WERI-Rb-1 (cell line): ENCODE measurements at regions not wholly inside any gene's neighbourhood (a gene's known extent, or its start where the extent isn't known, plus 50 kb on each side); places are given as distances from the start of the nearest gene placed in this dataset.

Experiments used
- DNase-seq: peaks from one replicate; pipeline ENCODE4 v3.0.0-alpha.2; 2020
- H3K27ac ChIP-seq: fragments of 250-450 bp; sonication (Bioruptor Pico); 2 replicates; pipeline ENCODE4 v1.5.1; 2020; ENCODE audit warnings: mild to moderate bottlenecking, moderate library complexity
- H3K27me3 ChIP-seq: fragments of 250-450 bp; sonication (Bioruptor Pico); 2 replicates; pipeline ENCODE4 v1.5.1; 2021; ENCODE audit warnings: mild to moderate bottlenecking, low read depth, moderate library complexity; ENCODE audit not compliant: insufficient read depth, severe bottlenecking
- H3K36me3 ChIP-seq: fragments of 250-450 bp; sonication (Bioruptor Pico); 2 replicates; pipeline ENCODE4 v1.5.1; 2020; ENCODE audit warnings: mild to moderate bottlenecking, moderate library complexity
- H3K4me3 ChIP-seq: 2 replicates; pipeline ENCODE4 v1.5.1; 2011; ENCODE audit warnings: low read depth, mild to moderate bottlenecking, control low read depth, low read length
- H3K9me3 ChIP-seq: fragments of 250-450 bp; sonication (Bioruptor Pico); 2 replicates; pipeline ENCODE4 v1.5.1; 2021; ENCODE audit warnings: mild to moderate bottlenecking, moderate library complexity; ENCODE audit not compliant: severe bottlenecking
- TF ChIP-seq, protein P1 (sequence below): IDR thresholded peaks from 2 replicates; pipeline ENCODE4 v1.5.1; 2011; ENCODE audit warnings: low read depth, mild to moderate bottlenecking, control low read depth, inconsistent platforms, low read length

DNA sequence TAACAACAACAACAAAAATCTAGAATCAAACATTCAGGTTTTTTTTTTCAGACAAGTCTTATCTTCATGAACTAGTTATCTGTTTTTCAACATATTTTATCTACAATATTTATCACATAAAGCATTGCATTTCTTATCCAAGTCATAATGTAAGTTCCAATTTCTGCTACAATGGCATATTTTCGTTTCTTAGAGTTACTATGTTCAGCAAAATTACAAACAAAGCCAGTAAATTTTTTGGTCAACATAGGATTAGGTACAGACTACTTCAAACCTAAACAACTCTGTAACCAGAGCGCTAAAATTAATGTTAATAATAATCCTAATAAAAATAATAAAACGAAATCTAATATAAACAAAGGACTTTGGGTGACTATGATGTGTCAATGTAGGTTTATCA is 165.4 kb upstream of the TACR3 start:
- TF ChIP-seq, protein P1, sequence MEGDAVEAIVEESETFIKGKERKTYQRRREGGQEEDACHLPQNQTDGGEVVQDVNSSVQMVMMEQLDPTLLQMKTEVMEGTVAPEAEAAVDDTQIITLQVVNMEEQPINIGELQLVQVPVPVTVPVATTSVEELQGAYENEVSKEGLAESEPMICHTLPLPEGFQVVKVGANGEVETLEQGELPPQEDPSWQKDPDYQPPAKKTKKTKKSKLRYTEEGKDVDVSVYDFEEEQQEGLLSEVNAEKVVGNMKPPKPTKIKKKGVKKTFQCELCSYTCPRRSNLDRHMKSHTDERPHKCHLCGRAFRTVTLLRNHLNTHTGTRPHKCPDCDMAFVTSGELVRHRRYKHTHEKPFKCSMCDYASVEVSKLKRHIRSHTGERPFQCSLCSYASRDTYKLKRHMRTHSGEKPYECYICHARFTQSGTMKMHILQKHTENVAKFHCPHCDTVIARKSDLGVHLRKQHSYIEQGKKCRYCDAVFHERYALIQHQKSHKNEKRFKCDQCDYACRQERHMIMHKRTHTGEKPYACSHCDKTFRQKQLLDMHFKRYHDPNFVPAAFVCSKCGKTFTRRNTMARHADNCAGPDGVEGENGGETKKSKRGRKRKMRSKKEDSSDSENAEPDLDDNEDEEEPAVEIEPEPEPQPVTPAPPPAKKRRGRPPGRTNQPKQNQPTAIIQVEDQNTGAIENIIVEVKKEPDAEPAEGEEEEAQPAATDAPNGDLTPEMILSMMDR: no peak

DNA sequence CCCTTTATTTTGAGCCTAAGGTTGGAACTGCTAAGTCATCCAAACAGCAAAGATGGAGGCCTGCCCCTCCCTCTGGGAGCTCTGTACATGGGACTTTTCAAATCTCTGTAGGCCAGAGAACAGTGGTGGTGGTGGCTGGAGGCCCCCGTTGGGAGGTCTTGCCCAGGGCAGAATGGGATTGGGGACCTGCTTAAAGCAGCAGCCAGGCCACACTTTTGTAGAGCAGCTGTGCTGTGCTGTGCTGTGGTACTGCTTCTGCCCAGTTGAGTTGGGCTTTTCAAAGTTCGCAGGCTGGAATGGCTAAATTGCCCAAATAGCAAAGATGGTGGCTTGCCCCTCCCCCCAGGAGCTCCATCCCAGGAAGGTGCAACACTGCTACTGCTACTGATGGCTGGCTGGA is 147.5 kb upstream of the TACR3 start:
- no peaks in the 10 kb centered on the region for H3K36me3 ChIP-seq
- TF ChIP-seq, protein P1: no peak

More for the DNA sequence above, 165.4 kb upstream of the TACR3 start:
- Histone ChIP-seq H3K4me3 (no peak overlapping the region), H3K36me3 (no peaks in the 10 kb centered on the region), H3K9me3 (no peaks in the 10 kb centered on the region), H3K27me3 (no peaks in the 10 kb centered on the region), H3K27ac (no peak overlapping the region)
- DNase-seq: no peak

DNA sequence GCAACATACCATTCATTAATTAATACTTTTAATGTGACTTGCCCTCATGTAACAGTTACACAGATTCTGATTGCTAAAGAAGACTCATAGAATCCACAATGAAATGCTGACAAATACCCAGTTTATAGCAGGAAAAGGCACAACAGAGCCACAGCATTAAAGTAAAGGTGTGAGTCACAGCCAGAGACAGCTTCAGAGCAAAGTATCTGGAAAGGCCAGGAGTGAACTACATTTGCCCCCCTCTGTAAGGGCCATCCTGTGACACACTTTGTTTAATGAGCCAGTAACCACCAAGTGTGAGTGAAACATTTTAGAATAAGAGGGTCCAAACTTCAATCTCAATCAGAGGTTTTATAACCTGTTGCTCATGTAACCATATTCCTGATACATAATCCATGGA is 133.8 kb upstream of the TACR3 start:
- TF ChIP-seq, protein P1: no peak
- Histone ChIP-seq H3K36me3 (no peaks in the 10 kb centered on the region), H3K4me3 (no peak overlapping the region), H3K27ac (no peak overlapping the region), H3K9me3 (no peaks in the 10 kb centered on the region), H3K27me3 (no peaks in the 10 kb centered on the region)
- no peak for DNase-seq

More for the DNA sequence above, 147.5 kb upstream of the TACR3 start:
- Histone ChIP-seq H3K27me3 (no peaks in the 10 kb centered on the region), H3K9me3 (no peaks in the 10 kb centered on the region), H3K27ac (no peak overlapping the region), H3K4me3 (no peak overlapping the region)
- DNase-seq: no peak

DNA sequence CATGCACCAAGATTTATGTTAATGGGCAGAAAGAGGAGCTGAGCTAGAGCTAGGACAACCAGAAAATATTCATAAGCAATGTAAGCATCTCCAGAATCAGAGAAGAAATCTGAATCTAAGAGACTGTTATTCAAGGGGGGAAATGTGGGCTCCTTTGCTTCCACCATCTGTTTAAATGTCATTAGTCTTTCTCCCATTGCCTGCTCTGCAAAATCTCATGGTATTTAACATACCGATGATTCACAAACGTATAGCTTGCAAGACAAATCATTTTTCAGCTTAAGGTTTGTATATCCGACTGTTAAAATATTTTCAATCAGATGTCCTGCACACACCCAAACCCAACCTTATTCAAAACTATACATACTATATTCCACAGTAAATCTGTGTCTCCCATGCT is 133.4 kb upstream of the TACR3 start:
- H3K9me3 ChIP-seq: no peaks in the 10 kb centered on the region
- no peaks in the 10 kb centered on the region for H3K36me3 ChIP-seq
- TF ChIP-seq, protein P1: no peak
- H3K27ac ChIP-seq: no peak overlapping the region
- DNase-seq: no peak
- no peaks in the 10 kb centered on the region for H3K27me3 ChIP-seq
- no peak overlapping the region for H3K4me3 ChIP-seq

DNA sequence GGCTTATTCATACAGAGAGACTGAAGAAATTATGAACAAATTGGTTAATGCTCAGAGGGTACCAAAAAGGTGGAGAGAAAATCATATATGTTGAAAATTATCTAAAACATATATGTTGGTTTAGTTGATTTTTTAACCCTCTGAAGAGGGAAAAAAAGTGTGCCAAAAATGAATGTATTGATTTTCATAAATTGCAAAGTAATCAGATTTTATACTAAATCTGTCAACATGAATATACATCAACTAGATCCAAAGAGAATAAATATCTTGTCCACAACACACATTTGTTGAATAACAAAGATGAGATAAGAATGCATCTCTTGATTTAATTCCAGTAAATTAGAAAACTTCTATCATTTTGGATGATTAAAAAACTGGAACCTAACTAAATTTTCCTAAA is 125.3 kb upstream of the TACR3 start:
- H3K36me3 ChIP-seq: no peaks in the 10 kb centered on the region
- TF ChIP-seq, protein P1: no peak
- H3K27ac ChIP-seq: no peak overlapping the region
- H3K9me3 ChIP-seq: no peaks in the 10 kb centered on the region
- no peak overlapping the region for H3K4me3 ChIP-seq
- H3K27me3 ChIP-seq: no peaks in the 10 kb centered on the region
- no peak for DNase-seq

DNA sequence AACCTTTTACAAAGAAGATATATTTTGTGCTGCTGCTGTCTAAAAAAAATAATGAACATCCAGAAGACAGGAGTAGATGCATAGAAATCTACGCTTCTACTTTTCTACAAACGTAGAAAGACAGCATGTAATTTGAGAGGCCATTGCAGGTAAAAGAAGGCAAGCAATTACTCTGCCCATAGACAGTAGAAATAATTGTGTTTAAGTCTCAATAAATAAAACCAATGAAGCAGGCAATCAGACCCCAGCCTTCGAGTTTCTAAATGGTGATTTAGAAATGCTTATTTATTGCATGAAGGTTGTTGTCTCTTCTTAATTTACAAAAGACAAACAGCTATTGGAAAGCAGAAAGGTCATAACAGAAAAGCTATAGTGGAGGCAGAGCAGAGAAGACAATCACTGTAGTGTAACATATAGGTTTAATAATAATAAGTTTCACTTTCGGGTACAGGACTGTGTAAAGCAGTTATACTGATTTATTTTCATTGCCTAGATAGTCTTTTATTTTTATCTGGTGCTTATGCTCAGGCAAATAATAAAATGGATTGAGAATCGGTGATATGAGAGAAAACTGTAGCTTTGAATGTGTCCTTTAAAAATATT is 123.0 kb upstream of the TACR3 start:
- H3K36me3 ChIP-seq: no peaks in the 10 kb centered on the region
- no peak for DNase-seq
- TF ChIP-seq, protein P1: no peak
- H3K9me3 ChIP-seq: no peaks in the 10 kb centered on the region
- no peaks in the 10 kb centered on the region for H3K27me3 ChIP-seq
- no peak overlapping the region for H3K27ac ChIP-seq
- no peak overlapping the region for H3K4me3 ChIP-seq
